Left ventricle myocardium inferior (tissue), 1 donor: ENCODE measurements at regions not wholly inside any gene's neighbourhood (a gene's known extent, or its start where the extent isn't known, plus 50 kb on each side); places are given as distances from the start of the nearest gene placed in this dataset.

ENCODE experiments used
- DNase-seq: peaks from one replicate; pipeline ENCODE4 v3.0.0-alpha.2; 2020
- H3K27ac ChIP-seq: fragments of 200-600 bp; replicated peaks from 2 replicates; pipeline ENCODE4 v1.8.0; 2021
- H3K27me3 ChIP-seq: fragments of 200-600 bp; 2 replicates; pipeline ENCODE4 v1.8.0; 2021; ENCODE audit warnings: low read depth
- H3K36me3 ChIP-seq: fragments of 200-600 bp; 2 replicates; pipeline ENCODE4 v1.8.0; 2021
- H3K4me1 ChIP-seq: fragments of 200-600 bp; 2 replicates; pipeline ENCODE4 v1.8.0; 2021
- H3K4me3 ChIP-seq: fragments of 200-600 bp; 2 replicates; pipeline ENCODE4 v1.8.0; 2021; ENCODE audit warnings: mild to moderate bottlenecking, moderate library complexity
- H3K9me3 ChIP-seq: fragments of 200-600 bp; replicated peaks from 2 replicates; pipeline ENCODE4 v1.8.0; 2021
- intact Hi-C: fragments of 100-400 bp; cut with micrococcal nuclease; formaldehyde crosslinking; loops from one replicate; pipeline ENCODE4 v1.11.0; 2022
- TF ChIP-seq, protein P1 (sequence below): fragments of 200-600 bp; IDR thresholded peaks from 2 replicates; pipeline ENCODE4 v1.8.0; 2021; ENCODE audit warnings: antibody characterized with exemption, mild to moderate bottlenecking, borderline replicate concordance
- donor health status: DM: no; HTN: yes; CAD: no; lungs with severe emphysema.

DNA sequence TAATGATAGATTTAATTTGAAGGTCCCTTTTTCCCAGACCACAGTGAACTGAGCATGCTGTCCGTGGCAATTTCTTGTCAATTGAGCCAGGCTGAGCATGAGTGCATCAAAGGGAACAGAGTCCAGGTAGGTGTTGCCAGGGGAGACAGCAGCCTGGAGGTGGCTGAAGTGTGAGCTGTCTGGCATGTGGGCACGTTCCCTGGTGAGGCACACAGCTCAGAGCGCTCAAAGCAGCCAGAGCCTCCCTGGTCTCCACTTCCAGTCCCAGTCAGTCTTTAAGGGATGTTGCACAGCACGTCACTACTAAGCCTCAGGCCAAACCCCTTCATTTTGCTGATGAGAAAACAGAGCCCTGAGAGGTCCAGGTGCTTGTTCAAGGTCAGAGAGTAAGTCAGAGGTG lies 251.4 kb downstream of the MATN1 start:
- intact Hi-C loops = no loop called here

GRCh38 chr1:30471307-30471706 lies 252.1 kb downstream of the MATN1 start:
- no peaks in the 10 kb centered on the region for H3K4me1 ChIP-seq
- peaks cover 30% of the 10 kb centered on the region for H3K27me3 ChIP-seq
- intact Hi-C loops = no loop called here
- H3K9me3 ChIP-seq = no peaks in the 10 kb centered on the region
- TF ChIP-seq, protein P1, sequence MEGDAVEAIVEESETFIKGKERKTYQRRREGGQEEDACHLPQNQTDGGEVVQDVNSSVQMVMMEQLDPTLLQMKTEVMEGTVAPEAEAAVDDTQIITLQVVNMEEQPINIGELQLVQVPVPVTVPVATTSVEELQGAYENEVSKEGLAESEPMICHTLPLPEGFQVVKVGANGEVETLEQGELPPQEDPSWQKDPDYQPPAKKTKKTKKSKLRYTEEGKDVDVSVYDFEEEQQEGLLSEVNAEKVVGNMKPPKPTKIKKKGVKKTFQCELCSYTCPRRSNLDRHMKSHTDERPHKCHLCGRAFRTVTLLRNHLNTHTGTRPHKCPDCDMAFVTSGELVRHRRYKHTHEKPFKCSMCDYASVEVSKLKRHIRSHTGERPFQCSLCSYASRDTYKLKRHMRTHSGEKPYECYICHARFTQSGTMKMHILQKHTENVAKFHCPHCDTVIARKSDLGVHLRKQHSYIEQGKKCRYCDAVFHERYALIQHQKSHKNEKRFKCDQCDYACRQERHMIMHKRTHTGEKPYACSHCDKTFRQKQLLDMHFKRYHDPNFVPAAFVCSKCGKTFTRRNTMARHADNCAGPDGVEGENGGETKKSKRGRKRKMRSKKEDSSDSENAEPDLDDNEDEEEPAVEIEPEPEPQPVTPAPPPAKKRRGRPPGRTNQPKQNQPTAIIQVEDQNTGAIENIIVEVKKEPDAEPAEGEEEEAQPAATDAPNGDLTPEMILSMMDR = no peak
- H3K36me3 ChIP-seq = no peaks in the 10 kb centered on the region
- no peak overlapping the region for H3K4me3 ChIP-seq
- DNase-seq = no peak
- no peak overlapping the region for H3K27ac ChIP-seq

More for the DNA sequence above, 251.4 kb downstream of the MATN1 start:
- Histone ChIP-seq H3K4me3 (no peak overlapping the region), H3K36me3 (no peaks in the 10 kb centered on the region), H3K27ac (no peak overlapping the region), H3K27me3 (peaks cover 26% of the 10 kb centered on the region), H3K4me1 (no peaks in the 10 kb centered on the region), H3K9me3 (no peaks in the 10 kb centered on the region)
- TF ChIP-seq, protein P1 = no peak
- no peak for DNase-seq

DNA sequence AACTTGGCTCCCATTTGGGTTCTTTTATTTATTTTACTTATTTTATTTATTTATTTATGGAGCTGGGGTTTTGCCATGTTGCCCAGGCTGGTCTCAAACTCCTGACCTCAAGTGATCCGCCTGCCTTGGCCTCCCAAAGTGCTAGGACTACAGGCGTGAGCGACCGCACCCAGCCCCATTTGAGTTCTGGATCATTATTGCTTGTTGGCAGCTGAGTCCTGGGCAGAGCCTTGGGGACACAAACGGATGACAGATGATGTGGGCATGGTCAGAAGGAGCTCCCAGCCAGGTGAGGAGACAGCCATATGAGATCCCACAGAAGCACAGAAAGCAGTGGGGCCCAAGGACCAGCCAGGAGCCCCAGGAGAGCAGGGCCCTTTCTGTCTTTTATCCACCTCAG lies 254.0 kb downstream of the MATN1 start:
- TF ChIP-seq, protein P1 = no peak
- no peaks in the 10 kb centered on the region for H3K4me1 ChIP-seq
- DNase-seq = no peak
- no peaks in the 10 kb centered on the region for H3K9me3 ChIP-seq
- H3K36me3 ChIP-seq = no peaks in the 10 kb centered on the region
- H3K27ac ChIP-seq = no peak overlapping the region
- no peak overlapping the region for H3K4me3 ChIP-seq
- peaks cover 37% of the 10 kb centered on the region for H3K27me3 ChIP-seq
- intact Hi-C loops = no loop called here

- Histone ChIP-seq H3K36me3 (no peaks in the 10 kb centered on the region), H3K27ac (no peak overlapping the region), H3K27me3 (peaks cover 47% of the 10 kb centered on the region), H3K4me3 (no peak overlapping the region), H3K9me3 (no peaks in the 10 kb centered on the region), H3K4me1 (no peaks in the 10 kb centered on the region)
- TF ChIP-seq, protein P1 = no peak
- intact Hi-C loops = no loop called here
- DNase-seq = no peak
Measured at GRCh38 chr1:30467101-30467500, 256.3 kb downstream of the MATN1 start.

GRCh38 chr1:30466610-30467009 lies 256.8 kb downstream of the MATN1 start:
- no peaks in the 10 kb centered on the region for H3K36me3 ChIP-seq
- H3K9me3 ChIP-seq = no peaks in the 10 kb centered on the region
- intact Hi-C loops = no loop called here
- H3K4me3 ChIP-seq = no peak overlapping the region
- H3K27me3 ChIP-seq = peaks cover 49% of the 10 kb centered on the region
- H3K27ac ChIP-seq = no peak overlapping the region
- no peaks in the 10 kb centered on the region for H3K4me1 ChIP-seq
- TF ChIP-seq, protein P1 = no peak
- no peak for DNase-seq

DNA sequence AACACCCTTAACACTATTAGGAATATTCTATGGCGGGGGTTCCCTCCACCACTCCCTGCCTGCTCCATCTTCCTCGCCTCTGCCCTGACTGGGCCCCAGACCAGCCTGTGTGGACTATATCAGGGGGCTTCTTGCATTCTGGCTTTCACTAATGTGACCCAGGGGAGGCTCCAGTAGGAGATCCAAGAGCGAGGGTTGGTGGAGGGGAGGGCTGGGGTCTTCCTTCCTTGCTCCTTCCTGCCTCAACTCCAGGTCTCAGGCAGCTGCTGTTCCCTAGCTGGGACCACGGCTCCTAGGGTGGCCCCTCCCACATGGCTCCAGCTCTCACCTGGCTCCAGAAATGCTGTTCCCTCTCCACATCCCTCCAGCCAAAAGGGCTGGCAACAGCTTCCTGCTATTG lies 257.4 kb downstream of the MATN1 start:
- no peaks in the 10 kb centered on the region for H3K9me3 ChIP-seq
- no peaks in the 10 kb centered on the region for H3K4me1 ChIP-seq
- H3K4me3 ChIP-seq = no peak overlapping the region
- intact Hi-C loops = no loop called here
- TF ChIP-seq, protein P1 = no peak
- H3K27ac ChIP-seq = no peak overlapping the region
- peaks cover 54% of the 10 kb centered on the region for H3K27me3 ChIP-seq
- no peaks in the 10 kb centered on the region for H3K36me3 ChIP-seq
- DNase-seq = no peak
